MCF 10A (cell line): ENCODE measurements at regions not wholly inside any gene's neighbourhood (a gene's known extent, or its start where the extent isn't known, plus 50 kb on each side); places are given as distances from the start of the nearest gene placed in this dataset.

Experiments used
- BruUV-seq: library from RNA; stranded (reverse); fragments of 400-500 nt; replicated peaks from 2 replicates; lab custom pipeline; 2021; lab: Mats Ljungman, UMichigan
- CTCF ChIA-PET: fragments of 300-600 bp; sonication (Branson Sonifier 250); formaldehyde crosslinking; extraction: SDS; loops from one replicate; lab custom pipeline; 2021; ENCODE audit warnings: antibody characterized with exemption, inconsistent platforms; lab: Yijun Ruan, JAX
- POLR2A ChIA-PET: fragments of 300-600, 350-650 bp; sonication (Branson Sonifier 250); formaldehyde crosslinking; extraction: SDS; loops from one replicate; lab custom pipeline; 2020; ENCODE audit warnings: antibody characterized with exemption, inconsistent platforms; lab: Yijun Ruan, JAX
- DNase-seq: peaks from one replicate; pipeline ENCODE4 v3.0.0-alpha.2; 2018; ENCODE audit not compliant: unreplicated experiment
- H3K27ac Mint-ChIP-seq: one replicate; pipeline ENCODE4 v1.8.0; 2022; ENCODE audit warnings: mild to moderate bottlenecking, low read depth, mixed read lengths; ENCODE audit not compliant: unreplicated experiment
- H3K27me3 Mint-ChIP-seq: one replicate; pipeline ENCODE4 v1.8.0; 2022; ENCODE audit warnings: mixed read lengths; ENCODE audit not compliant: insufficient read depth, unreplicated experiment
- H3K36me3 Mint-ChIP-seq: one replicate; pipeline ENCODE4 v1.8.0; 2022; ENCODE audit warnings: mild to moderate bottlenecking, moderate library complexity, mixed read lengths; ENCODE audit not compliant: insufficient read depth, unreplicated experiment
- H3K4me1 Mint-ChIP-seq: one replicate; pipeline ENCODE4 v1.8.0; 2022; ENCODE audit warnings: mixed read lengths; ENCODE audit not compliant: insufficient read depth, unreplicated experiment
- H3K4me3 Mint-ChIP-seq: one replicate; pipeline ENCODE4 v1.8.0; 2022; ENCODE audit warnings: mild to moderate bottlenecking, moderate library complexity, mixed read lengths; ENCODE audit not compliant: unreplicated experiment
- H3K9me3 Mint-ChIP-seq: one replicate; pipeline ENCODE4 v1.8.0; 2022; ENCODE audit warnings: mixed read lengths; ENCODE audit not compliant: unreplicated experiment
- intact Hi-C: fragments of 100-400 bp; cut with micrococcal nuclease; formaldehyde crosslinking; loops from 2 replicates; pipeline ENCODE4 v1.14.1; 2022
- TF ChIP-seq, protein P1 (sequence below): fragments of 200-600 bp; IDR thresholded peaks from one replicate; pipeline ENCODE4 v1.8.0; 2022; ENCODE audit warnings: antibody characterized with exemption, mild to moderate bottlenecking; ENCODE audit not compliant: unreplicated experiment

DNA sequence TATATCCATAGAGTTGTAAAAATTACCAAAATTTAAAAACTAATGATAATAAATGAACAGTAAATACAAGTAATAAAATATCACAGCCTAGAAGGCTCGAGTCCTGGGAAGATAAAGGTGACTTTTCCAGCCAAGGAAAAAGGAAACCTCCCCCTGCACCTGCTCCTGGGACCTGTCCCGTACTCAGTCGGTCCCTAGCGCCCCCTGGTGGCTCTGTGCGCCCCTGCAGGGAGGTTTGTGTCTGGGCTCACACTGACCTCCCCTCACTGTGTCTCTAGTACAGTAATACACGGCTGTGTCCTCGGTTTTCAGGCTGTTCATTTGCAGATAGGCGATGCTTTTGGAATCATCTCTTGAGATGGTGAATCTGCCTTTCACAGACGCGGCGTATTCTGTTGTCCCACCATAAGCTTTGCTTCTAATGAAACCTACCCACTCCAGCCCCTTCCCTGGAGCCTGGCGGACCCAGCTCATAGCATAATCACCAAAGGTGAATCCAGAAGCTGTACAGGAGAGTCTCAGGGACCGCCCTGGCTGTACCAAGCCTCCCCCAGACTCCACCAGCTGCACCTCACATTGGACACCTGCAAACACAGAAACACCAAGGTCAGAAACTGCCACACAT lies 1030.4 kb downstream of the TMEM121 start:
- TF ChIP-seq, protein P1, sequence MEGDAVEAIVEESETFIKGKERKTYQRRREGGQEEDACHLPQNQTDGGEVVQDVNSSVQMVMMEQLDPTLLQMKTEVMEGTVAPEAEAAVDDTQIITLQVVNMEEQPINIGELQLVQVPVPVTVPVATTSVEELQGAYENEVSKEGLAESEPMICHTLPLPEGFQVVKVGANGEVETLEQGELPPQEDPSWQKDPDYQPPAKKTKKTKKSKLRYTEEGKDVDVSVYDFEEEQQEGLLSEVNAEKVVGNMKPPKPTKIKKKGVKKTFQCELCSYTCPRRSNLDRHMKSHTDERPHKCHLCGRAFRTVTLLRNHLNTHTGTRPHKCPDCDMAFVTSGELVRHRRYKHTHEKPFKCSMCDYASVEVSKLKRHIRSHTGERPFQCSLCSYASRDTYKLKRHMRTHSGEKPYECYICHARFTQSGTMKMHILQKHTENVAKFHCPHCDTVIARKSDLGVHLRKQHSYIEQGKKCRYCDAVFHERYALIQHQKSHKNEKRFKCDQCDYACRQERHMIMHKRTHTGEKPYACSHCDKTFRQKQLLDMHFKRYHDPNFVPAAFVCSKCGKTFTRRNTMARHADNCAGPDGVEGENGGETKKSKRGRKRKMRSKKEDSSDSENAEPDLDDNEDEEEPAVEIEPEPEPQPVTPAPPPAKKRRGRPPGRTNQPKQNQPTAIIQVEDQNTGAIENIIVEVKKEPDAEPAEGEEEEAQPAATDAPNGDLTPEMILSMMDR: peak; percentile 86

GRCh38 chr14:106562451-106562850 lies 1036.1 kb downstream of the TMEM121 start:
- TF ChIP-seq, protein P1: no peak
- Mint-ChIP-seq H3K27ac (no peak overlapping the region), H3K36me3 (no peaks in the 10 kb centered on the region), H3K4me1 (no peaks in the 10 kb centered on the region), H3K4me3 (no peak overlapping the region), H3K9me3 (no peaks in the 10 kb centered on the region), H3K27me3 (peaks cover 71% of the 10 kb centered on the region)
- intact Hi-C loops: no loop called here
- no TSS peak for BruUV-seq
- POLR2A ChIA-PET: no interaction called here
- CTCF ChIA-PET: interaction anchor here (0.6 kb wide), 1 partner anchor 38 kb away, joined by 3 read pairs; no protein-coding TSS in a partner anchor
- DNase-seq: no peak

More for the DNA sequence above, 1030.4 kb downstream of the TMEM121 start:
- no peaks in the 10 kb centered on the region for H3K9me3 Mint-ChIP-seq
- BruUV-seq: no TSS peak
- H3K27ac Mint-ChIP-seq: no peak overlapping the region
- DNase-seq: peak; percentile 68
- no peak overlapping the region for H3K4me3 Mint-ChIP-seq
- POLR2A ChIA-PET: no interaction called here
- peaks cover 51% of the 10 kb centered on the region for H3K27me3 Mint-ChIP-seq
- intact Hi-C loops: no loop called here
- no peaks in the 10 kb centered on the region for H3K36me3 Mint-ChIP-seq
- no peaks in the 10 kb centered on the region for H3K4me1 Mint-ChIP-seq
- CTCF ChIA-PET: interaction anchor here (0.6 to 2.6 kb wide), 12 partner anchors 11 to 210 kb away, joined by 3 to 8 read pairs (median 3); no protein-coding TSS in a partner anchor

- ChIA-PET CTCF (interaction anchor here (0.5 to 1.7 kb wide), 13 partner anchors 9 to 237 kb away, joined by 3 to 7 read pairs (median 3); no protein-coding TSS in a partner anchor), POLR2A (no interaction called here)
- no peak overlapping the region for H3K27ac Mint-ChIP-seq
- H3K4me1 Mint-ChIP-seq: no peaks in the 10 kb centered on the region
- H3K36me3 Mint-ChIP-seq: no peaks in the 10 kb centered on the region
- peaks cover 72% of the 10 kb centered on the region for H3K27me3 Mint-ChIP-seq
- TF ChIP-seq, protein P1: peak; percentile 65
- no TSS peak for BruUV-seq
- H3K9me3 Mint-ChIP-seq: no peaks in the 10 kb centered on the region
- H3K4me3 Mint-ChIP-seq: no peak overlapping the region
- intact Hi-C loops: no loop called here
- peak; percentile 62 for DNase-seq
Observed at GRCh38 chr14:106564058-106564643, 1037.8 kb downstream of the TMEM121 start.

DNA sequence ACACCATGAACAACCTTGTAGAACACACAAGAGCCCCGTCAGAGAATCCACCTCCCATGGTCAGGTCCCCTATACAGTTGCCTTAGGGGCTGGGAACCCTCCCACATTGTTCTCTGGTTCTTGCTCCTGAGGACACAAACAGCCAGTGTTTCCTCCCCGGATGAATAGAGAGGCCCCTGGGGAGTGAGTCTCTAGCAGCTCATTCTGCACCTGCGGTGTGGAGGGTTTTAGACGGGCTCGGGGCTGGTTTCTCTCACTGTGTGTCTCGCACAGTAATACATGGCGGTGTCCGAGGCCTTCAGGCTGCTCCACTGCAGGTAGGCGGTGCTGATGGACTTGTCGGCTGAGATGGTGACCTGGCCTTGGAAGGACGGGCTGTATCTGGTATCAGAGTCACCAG lies 1052.1 kb downstream of the TMEM121 start:
- TF ChIP-seq, protein P1: no peak
- BruUV-seq: no TSS peak
- Mint-ChIP-seq H3K9me3 (no peaks in the 10 kb centered on the region), H3K27me3 (peaks cover 49% of the 10 kb centered on the region), H3K4me3 (no peak overlapping the region), H3K27ac (no peak overlapping the region), H3K36me3 (no peaks in the 10 kb centered on the region), H3K4me1 (no peaks in the 10 kb centered on the region)
- POLR2A ChIA-PET: no interaction called here
- intact Hi-C loops: no loop called here
- CTCF ChIA-PET: interaction anchor here (1.0 kb wide), 1 partner anchor 84 kb away, joined by 4 read pairs; no protein-coding TSS in a partner anchor
- no peak for DNase-seq
